ENCODE measurements at regions not wholly inside any gene's neighbourhood (a gene's known extent, or its start where the extent isn't known, plus 50 kb on each side); places are given as distances from the start of the nearest gene placed in this dataset.

- TF ChIP-seq CTCF (IDR thresholded peaks at IDR 0.05; ENCODE audit: insufficient read depth, low read depth, low read length) (no peak), EZH2 (IDR thresholded peaks at IDR 0.05; ENCODE audit: insufficient read depth, low read length) (no peak)
These were observed 193.9 kb downstream of the BTBD3 start for GRCh38 chr20:12111431-12112088.
